ENCODE measurements at regions not wholly inside any gene's neighbourhood (a gene's known extent, or its start where the extent isn't known, plus 50 kb on each side); places are given as distances from the start of the nearest gene placed in this dataset.
A peak's percentile ranks its signal among the peaks of the same experiment; 100 is the strongest.

GRCh38 chr6:19995575-19996257 is 158.5 kb downstream of the ID4 start:
- Histone ChIP-seq H3K4me1 (no peaks in the 10 kb centered on the region), H3K27me3 (no peaks in the 10 kb centered on the region), H3K9me3 (no peaks in the 10 kb centered on the region), H3K4me3 (ENCODE audit: low read depth, low read length) (no peak overlapping the region), H3K36me3 (no peaks in the 10 kb centered on the region)
- TF ChIP-seq, protein P1, sequence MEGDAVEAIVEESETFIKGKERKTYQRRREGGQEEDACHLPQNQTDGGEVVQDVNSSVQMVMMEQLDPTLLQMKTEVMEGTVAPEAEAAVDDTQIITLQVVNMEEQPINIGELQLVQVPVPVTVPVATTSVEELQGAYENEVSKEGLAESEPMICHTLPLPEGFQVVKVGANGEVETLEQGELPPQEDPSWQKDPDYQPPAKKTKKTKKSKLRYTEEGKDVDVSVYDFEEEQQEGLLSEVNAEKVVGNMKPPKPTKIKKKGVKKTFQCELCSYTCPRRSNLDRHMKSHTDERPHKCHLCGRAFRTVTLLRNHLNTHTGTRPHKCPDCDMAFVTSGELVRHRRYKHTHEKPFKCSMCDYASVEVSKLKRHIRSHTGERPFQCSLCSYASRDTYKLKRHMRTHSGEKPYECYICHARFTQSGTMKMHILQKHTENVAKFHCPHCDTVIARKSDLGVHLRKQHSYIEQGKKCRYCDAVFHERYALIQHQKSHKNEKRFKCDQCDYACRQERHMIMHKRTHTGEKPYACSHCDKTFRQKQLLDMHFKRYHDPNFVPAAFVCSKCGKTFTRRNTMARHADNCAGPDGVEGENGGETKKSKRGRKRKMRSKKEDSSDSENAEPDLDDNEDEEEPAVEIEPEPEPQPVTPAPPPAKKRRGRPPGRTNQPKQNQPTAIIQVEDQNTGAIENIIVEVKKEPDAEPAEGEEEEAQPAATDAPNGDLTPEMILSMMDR (IDR thresholded peaks at IDR 0.05; ENCODE audit: low read depth, low read length): no peak
- no peak for DNase-seq

DNA sequence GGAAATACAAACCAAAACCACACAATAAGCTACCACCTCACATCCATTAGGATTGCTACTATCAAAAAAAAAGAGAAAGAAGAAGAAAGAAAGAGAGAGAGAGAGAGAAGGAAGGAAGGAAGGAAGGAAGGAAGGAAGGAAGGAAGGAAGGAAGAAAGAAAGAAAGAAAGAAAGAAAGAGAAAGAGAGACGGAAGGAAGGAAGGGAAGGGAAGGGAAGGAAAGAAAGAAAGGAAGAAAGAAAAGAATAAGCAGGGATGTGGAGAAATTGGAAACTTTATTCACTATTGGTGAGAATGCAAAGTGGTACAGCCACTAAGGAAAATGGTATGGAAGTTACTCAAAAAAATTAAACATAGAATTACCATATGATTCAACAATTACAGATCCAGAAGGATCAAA is 159.9 kb downstream of the ID4 start:
- Histone ChIP-seq H3K27me3 (no peaks in the 10 kb centered on the region), H3K9me3 (no peaks in the 10 kb centered on the region), H3K36me3 (no peaks in the 10 kb centered on the region), H3K4me1 (no peaks in the 10 kb centered on the region), H3K4me3 (ENCODE audit: low read depth, low read length) (no peak overlapping the region)
- TF ChIP-seq, protein P1 (IDR thresholded peaks at IDR 0.05; ENCODE audit: low read depth, low read length): no peak
- DNase-seq: no peak

DNA sequence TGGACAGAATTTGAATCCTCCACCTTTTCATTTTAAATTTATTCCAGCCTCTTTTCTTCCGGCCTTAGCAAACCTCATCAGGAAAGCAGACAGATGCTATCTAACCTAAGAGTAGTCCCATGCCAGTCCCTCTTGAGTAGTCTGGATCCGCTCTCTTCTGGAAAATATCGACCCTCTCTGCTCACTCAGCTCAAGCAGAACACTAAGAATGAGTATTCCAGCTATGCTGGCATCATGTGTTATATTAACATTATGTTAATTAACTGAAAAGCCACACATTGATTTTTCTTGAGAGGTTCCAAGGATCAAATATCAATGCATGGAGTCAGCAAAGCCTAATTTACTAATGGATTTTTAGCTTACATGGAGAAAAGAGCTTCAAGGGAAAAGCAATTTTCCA is 161.4 kb downstream of the ID4 start:
- H3K4me1 ChIP-seq: no peaks in the 10 kb centered on the region
- no peak for DNase-seq

DNA sequence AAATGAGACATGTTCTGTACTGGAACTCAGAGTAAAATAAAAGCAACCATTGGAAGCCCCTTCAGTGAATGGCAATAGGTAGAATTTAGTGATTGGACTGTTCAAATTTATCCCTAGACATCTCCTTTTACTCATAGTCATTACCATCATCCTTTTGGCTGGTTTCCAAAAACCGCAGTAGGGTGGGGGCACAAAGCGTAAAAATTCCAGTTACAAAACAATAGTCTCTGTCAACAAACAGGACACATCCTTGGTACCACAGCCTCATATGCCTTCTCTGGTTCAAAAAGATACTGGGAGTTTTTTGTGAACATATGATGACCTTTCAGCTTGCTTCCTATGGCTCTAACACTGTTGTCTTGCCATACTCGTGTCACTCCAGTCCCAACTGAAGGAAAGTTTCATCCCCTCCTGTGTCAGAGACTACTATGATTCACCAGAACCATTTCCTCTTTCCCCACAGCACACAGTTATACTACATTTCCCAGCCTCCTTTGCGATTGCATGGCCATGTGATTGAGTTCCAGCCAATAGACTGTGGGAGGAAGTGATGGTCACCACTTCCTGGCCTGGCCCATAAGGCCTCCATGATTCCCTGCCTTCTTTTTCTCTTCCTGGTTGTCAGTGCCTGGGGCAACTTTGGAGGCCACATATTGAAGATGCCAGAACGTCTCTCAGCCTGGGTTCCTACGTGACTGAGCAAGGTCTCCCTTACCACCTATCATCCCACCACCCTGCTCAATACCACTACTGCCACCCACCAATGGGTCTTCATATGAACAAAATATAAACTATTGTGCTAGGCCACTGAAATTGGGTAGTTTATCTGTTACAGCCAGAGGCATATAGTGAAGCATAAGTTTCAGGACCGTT is 162.4 kb downstream of the ID4 start:
- TF ChIP-seq, protein P1 (IDR thresholded peaks at IDR 0.05; ENCODE audit: low read depth, low read length): no peak
- peak; percentile 55 for DNase-seq
- H3K4me1 ChIP-seq: no peaks in the 10 kb centered on the region
- no peaks in the 10 kb centered on the region for H3K9me3 ChIP-seq
- H3K27me3 ChIP-seq: no peaks in the 10 kb centered on the region; the same call in 1 of the 2 replicates
- no peak overlapping the region for H3K4me3 ChIP-seq (ENCODE audit: low read depth, low read length)
- H3K36me3 ChIP-seq: no peaks in the 10 kb centered on the region

More for the DNA sequence above, 161.4 kb downstream of the ID4 start:
- H3K9me3 ChIP-seq: no peaks in the 10 kb centered on the region
- H3K27me3 ChIP-seq: no peaks in the 10 kb centered on the region; the same call in 1 of the 2 replicates
- TF ChIP-seq, protein P1 (IDR thresholded peaks at IDR 0.05; ENCODE audit: low read depth, low read length): no peak
- no peak overlapping the region for H3K4me3 ChIP-seq (ENCODE audit: low read depth, low read length)
- no peaks in the 10 kb centered on the region for H3K36me3 ChIP-seq

GRCh38 chr6:20001286-20001685 is 164.1 kb downstream of the ID4 start:
- no peaks in the 10 kb centered on the region for H3K4me1 ChIP-seq
- DNase-seq: no peak
- no peaks in the 10 kb centered on the region for H3K36me3 ChIP-seq
- H3K27me3 ChIP-seq: no peaks in the 10 kb centered on the region; the same call in 1 of the 2 replicates
- H3K4me3 ChIP-seq (ENCODE audit: low read depth, low read length): no peak overlapping the region
- TF ChIP-seq, protein P1 (IDR thresholded peaks at IDR 0.05; ENCODE audit: low read depth, low read length): no peak
- H3K9me3 ChIP-seq: no peaks in the 10 kb centered on the region

DNA sequence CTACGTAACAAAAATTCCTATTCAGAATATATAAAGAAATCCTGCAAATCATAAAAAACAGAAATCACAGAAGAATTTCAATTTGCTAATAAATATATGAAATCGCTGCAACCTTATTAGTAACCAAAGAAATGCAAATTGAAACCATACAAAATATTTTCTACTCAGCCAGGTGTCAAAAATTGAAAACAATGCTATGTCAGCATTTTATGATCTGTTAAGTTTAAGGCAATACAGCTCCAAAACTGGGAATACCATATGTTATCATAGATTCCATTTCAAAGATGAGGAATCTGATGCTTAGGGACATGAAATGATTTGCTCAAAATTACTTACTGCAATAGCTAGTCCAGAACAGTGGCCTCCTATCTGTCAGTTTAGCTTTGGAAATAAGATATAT is 168.9 kb downstream of the ID4 start:
- Histone ChIP-seq H3K36me3 (no peaks in the 10 kb centered on the region), H3K27me3 (no peaks in the 10 kb centered on the region; the same call in 1 of the 2 replicates), H3K4me1 (no peaks in the 10 kb centered on the region), H3K4me3 (ENCODE audit: low read depth, low read length) (no peak overlapping the region), H3K9me3 (no peaks in the 10 kb centered on the region)
- no peak for DNase-seq
- TF ChIP-seq, protein P1 (IDR thresholded peaks at IDR 0.05; ENCODE audit: low read depth, low read length): no peak
